Activated T-helper 2 cell treated with anti-CD3 and anti-CD28 coated beads, Interferon-gamma antibody, Interleukin-2, Interleukin-4, amounts not matched to agents 10 μg/mL and 5 μg/mL and 100 μg/mL, durations not matched to agents 14 hours and 24 hours and 36 hours (primary cell): ENCODE measurements at regions not wholly inside any gene's neighbourhood (a gene's known extent, or its start where the extent isn't known, plus 50 kb on each side); places are given as distances from the start of the nearest gene placed in this dataset.

Experiments
- DNase-seq: peaks from one replicate; pipeline ENCODE4 v3.0.0; 2021; ENCODE audit warnings: low spot score
- H3K27ac Mint-ChIP-seq: one replicate; pipeline ENCODE4 v1.8.0; 2021; ENCODE audit warnings: mixed read lengths
- H3K27me3 Mint-ChIP-seq: one replicate; pipeline ENCODE4 v1.8.0; 2021; ENCODE audit warnings: low read depth, mixed read lengths
- H3K36me3 Mint-ChIP-seq: one replicate; pipeline ENCODE4 v1.8.0; 2021; ENCODE audit warnings: low read depth, mixed read lengths
- H3K4me1 Mint-ChIP-seq: one replicate; pipeline ENCODE4 v1.8.0; 2021; ENCODE audit warnings: low read depth, mixed read lengths
- H3K4me3 Mint-ChIP-seq: one replicate; pipeline ENCODE4 v1.8.0; 2021; ENCODE audit warnings: low read depth, mild to moderate bottlenecking, moderate library complexity, mixed read lengths
- H3K9me3 Mint-ChIP-seq: one replicate; pipeline ENCODE4 v1.8.0; 2021; ENCODE audit warnings: mixed read lengths
- intact Hi-C: fragments of 100-400 bp; cut with micrococcal nuclease; formaldehyde crosslinking; loops from one replicate; pipeline ENCODE4 v1.15.1; 2023

DNA sequence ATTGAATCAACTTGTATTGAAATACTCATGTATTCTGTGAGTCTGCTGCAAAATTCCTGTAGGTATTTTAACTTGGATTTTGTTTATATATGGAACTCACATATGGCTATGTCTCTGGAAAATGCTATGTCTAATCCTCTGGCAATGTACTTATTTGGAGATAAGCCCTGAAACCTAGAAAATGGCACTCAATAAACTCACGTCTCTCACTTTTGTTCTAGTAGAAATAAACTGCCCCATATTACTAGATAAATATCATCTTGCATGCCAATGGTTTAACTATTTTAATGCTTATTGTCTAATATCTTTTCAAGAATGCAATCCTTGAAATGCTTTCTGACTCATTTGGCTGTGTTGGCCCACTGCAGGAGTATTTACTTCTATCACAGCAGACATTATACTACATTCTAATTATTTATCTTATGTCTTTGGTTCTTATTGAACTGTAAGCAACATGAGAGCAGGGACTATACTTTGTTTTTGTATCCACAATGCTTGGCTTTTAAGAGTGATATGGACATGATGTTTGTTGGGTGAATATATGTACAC lies 292.2 kb upstream of the RSPO3 start:
- Mint-ChIP-seq H3K9me3 (no peaks in the 10 kb centered on the region), H3K27me3 (no peaks in the 10 kb centered on the region), H3K4me3 (no peak overlapping the region), H3K27ac (no peak overlapping the region), H3K4me1 (no peaks in the 10 kb centered on the region), H3K36me3 (no peaks in the 10 kb centered on the region)
- intact Hi-C loops: no loop called here
- DNase-seq: no peak

DNA sequence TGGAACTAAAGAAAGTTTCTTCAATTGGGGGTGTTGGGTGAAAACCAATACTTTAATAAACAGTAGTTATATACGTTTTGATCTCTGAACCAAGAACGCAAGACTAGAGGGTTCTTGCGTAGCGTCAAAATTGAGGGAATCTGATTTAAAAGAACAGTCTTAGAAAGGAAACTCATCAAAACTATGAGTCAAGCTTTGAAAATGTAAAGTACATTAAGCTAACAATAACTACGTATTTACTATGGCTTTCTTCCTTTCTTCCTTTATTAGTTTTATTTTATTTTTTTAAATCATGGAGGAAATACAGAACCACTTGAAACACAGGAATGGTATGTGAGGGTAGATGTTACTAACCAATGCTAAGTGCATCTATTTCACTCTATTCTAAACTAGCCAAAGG lies 287.0 kb upstream of the RSPO3 start:
- intact Hi-C loops: no loop called here
- no peak overlapping the region for H3K4me3 Mint-ChIP-seq
- H3K9me3 Mint-ChIP-seq: no peaks in the 10 kb centered on the region
- no peaks in the 10 kb centered on the region for H3K36me3 Mint-ChIP-seq
- no peaks in the 10 kb centered on the region for H3K4me1 Mint-ChIP-seq
- no peak for DNase-seq
- no peaks in the 10 kb centered on the region for H3K27me3 Mint-ChIP-seq
- no peak overlapping the region for H3K27ac Mint-ChIP-seq

DNA sequence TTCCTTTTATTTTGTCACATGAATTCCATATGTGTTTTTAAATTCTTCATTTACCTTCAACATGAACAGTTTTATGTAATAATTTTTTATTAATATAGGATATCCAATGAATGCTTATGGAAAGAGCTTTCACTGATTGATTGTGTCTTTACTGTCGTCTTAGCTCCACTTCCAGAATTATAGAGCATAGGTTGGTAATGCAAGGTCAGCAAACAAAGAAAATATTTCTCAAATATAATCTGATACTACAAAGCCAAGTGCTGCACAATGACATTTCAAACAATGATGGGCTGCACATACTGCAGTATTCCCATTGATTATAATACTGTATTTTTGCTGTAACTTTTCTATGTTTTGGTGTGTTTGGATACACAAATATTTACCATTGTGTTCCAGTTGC lies 275.7 kb upstream of the RSPO3 start:
- DNase-seq: no peak
- H3K36me3 Mint-ChIP-seq: no peaks in the 10 kb centered on the region
- no peaks in the 10 kb centered on the region for H3K27me3 Mint-ChIP-seq
- intact Hi-C loops: no loop called here
- H3K27ac Mint-ChIP-seq: no peak overlapping the region
- H3K4me1 Mint-ChIP-seq: no peaks in the 10 kb centered on the region
- no peak overlapping the region for H3K4me3 Mint-ChIP-seq
- no peaks in the 10 kb centered on the region for H3K9me3 Mint-ChIP-seq

DNA sequence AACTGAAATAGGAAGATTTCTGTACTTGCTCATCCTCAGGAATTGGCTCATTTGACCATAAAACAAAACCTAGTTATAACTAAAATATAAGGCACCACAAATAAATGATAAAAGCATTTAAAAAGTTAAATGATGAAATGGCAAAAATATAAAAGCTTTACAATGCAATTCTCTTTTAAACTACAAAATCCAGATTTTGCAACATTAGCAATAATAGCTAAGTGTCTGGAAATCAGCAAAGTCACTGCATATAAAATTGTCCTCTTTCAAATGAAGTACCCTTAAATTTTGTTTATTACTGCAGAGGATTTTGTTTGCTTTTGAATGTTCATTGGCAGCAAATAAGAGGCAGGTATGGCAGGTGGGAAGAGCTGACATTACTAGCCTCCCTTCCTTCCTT lies 270.4 kb upstream of the RSPO3 start:
- intact Hi-C loops: no loop called here
- DNase-seq: no peak
- H3K27me3 Mint-ChIP-seq: no peaks in the 10 kb centered on the region
- no peaks in the 10 kb centered on the region for H3K9me3 Mint-ChIP-seq
- no peaks in the 10 kb centered on the region for H3K36me3 Mint-ChIP-seq
- no peaks in the 10 kb centered on the region for H3K4me1 Mint-ChIP-seq
- H3K4me3 Mint-ChIP-seq: no peak overlapping the region
- H3K27ac Mint-ChIP-seq: no peak overlapping the region

DNA sequence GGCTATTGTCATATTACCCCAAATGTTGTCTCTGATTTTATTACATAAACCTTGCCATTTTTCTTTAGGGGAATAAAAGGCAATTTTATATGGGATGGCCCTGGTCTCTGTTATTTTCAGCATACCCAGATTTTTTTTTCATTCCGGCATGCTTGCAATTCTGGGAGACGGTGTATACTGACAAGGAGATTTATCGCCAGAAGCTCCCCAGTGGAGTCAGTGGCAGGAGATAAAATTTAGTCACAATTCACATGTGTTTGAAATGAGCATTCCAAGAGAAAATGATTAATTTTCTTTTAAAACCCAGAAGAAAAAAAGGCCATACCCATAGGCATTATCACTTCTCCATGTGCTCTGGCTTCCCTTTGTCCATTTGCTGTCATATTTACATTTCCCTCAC lies 250.8 kb upstream of the RSPO3 start:
- Mint-ChIP-seq H3K27me3 (no peaks in the 10 kb centered on the region), H3K4me3 (no peak overlapping the region)
- intact Hi-C loops: no loop called here

DNA sequence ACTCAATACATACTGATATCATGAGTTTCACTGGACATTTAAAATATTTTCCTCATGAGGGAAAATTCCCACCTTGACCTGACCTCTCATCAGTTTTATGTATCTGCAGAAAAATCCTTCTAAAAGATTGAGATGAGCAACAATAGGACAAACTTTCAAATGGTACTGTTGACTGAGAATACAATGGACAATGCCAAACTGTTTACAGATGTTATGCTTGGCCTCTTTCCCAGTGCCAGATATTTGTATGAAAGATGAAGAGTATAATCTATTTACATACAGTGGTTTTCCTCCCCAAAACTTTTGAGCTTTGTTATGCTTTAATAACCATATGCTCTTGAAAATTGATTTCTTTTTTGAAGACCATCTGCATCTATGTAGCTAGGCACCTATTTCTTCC lies 245.1 kb upstream of the RSPO3 start:
- intact Hi-C loops: no loop called here
- Mint-ChIP-seq H3K4me1 (no peaks in the 10 kb centered on the region), H3K9me3 (no peaks in the 10 kb centered on the region)

More for the DNA sequence above, 250.8 kb upstream of the RSPO3 start:
- no peak overlapping the region for H3K27ac Mint-ChIP-seq
- no peak for DNase-seq
- no peaks in the 10 kb centered on the region for H3K4me1 Mint-ChIP-seq
- no peaks in the 10 kb centered on the region for H3K9me3 Mint-ChIP-seq
- no peaks in the 10 kb centered on the region for H3K36me3 Mint-ChIP-seq

DNA sequence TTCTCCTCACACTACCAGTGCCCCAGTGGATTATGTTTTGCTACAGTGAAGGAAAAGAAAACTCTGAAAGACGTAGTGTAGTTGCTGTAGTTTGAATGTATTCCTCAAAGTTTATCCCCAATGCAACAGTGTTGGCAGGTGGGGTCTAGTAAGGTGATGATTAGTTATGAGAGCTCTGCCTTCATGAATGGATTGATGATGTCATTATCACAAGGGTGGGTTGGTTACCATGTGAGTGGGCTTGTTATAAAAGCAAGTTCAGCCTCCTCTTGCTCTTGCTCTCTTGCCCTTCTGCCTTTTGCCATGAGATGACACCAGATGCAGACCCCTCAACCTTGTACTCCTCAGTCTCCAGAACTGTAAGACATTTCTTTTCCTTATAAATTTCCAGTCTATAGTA lies 244.7 kb upstream of the RSPO3 start:
- intact Hi-C loops: no loop called here
- no peak overlapping the region for H3K27ac Mint-ChIP-seq
- no peak overlapping the region for H3K4me3 Mint-ChIP-seq
- no peaks in the 10 kb centered on the region for H3K27me3 Mint-ChIP-seq
- H3K36me3 Mint-ChIP-seq: no peaks in the 10 kb centered on the region
- DNase-seq: no peak
- H3K9me3 Mint-ChIP-seq: no peaks in the 10 kb centered on the region
- H3K4me1 Mint-ChIP-seq: no peaks in the 10 kb centered on the region

More for the DNA sequence above, 245.1 kb upstream of the RSPO3 start:
- Mint-ChIP-seq H3K27ac (no peak overlapping the region), H3K36me3 (no peaks in the 10 kb centered on the region), H3K27me3 (no peaks in the 10 kb centered on the region), H3K4me3 (no peak overlapping the region)
- no peak for DNase-seq

DNA sequence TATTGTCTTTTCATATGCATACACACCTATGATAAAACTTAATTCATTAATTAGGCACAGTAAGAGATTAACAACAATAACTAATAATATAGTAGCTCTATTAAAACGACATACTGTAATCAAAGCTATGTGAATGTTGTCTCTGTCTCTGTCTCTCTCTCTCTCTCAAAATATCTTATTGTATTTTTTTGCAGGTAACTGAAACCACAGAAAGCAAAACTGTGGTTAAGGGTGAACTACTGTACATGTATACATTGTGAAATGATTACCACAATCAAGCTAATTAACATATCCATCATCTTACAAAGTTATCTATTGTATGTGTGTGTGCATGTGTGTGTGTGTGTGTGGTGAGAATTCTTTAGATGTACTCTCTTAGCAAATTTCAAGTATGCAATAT lies 242.0 kb upstream of the RSPO3 start:
- intact Hi-C loops: no loop called here
- H3K9me3 Mint-ChIP-seq: no peaks in the 10 kb centered on the region

DNA sequence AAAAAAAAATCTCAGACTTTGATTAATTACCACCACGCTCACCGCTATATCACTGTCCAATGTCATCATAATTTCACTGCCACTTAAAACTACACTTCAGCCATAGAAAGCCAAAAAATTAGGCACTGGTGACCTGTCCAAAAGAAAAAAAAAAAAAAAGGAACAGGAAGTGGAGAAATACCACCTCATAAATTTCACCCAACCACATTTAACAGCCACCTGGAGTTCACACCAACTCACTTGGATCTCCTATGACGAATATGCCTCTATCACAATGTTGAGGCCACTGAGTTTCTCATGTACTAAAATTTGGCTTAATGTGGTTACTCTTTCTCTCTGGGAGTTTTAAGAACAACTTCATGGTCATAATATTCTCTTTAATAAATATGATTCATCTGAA lies 237.5 kb upstream of the RSPO3 start:
- Mint-ChIP-seq H3K4me3 (no peak overlapping the region), H3K27ac (no peak overlapping the region), H3K27me3 (no peaks in the 10 kb centered on the region), H3K36me3 (no peaks in the 10 kb centered on the region), H3K9me3 (no peaks in the 10 kb centered on the region), H3K4me1 (no peaks in the 10 kb centered on the region)
- intact Hi-C loops: no loop called here
- no peak for DNase-seq

More for the DNA sequence above, 242.0 kb upstream of the RSPO3 start:
- no peaks in the 10 kb centered on the region for H3K27me3 Mint-ChIP-seq
- no peaks in the 10 kb centered on the region for H3K4me1 Mint-ChIP-seq
- DNase-seq: no peak
- H3K27ac Mint-ChIP-seq: no peak overlapping the region
- H3K4me3 Mint-ChIP-seq: no peak overlapping the region
- H3K36me3 Mint-ChIP-seq: no peaks in the 10 kb centered on the region

DNA sequence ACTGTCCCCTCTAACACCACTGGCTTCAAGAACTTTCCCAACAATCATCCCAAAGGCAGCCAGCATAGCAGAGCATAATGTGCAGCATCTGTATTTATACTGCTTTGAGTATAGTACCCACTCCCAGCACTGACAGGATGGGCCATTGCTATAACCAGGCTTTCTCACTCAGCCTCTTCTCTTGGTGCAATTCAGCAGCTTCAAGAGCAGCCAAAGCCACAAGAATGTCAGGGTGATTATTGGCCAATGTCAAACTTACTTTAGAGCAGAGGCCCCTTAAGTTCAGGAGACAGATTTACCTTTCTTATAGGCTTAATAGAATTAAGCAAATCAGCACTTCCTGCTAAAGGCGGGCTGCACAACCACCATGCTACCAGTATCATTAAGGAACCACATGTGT lies 232.4 kb upstream of the RSPO3 start:
- H3K4me3 Mint-ChIP-seq: no peak overlapping the region
- H3K9me3 Mint-ChIP-seq: no peaks in the 10 kb centered on the region
- intact Hi-C loops: no loop called here
- H3K27ac Mint-ChIP-seq: no peak overlapping the region
- DNase-seq: no peak
- no peaks in the 10 kb centered on the region for H3K27me3 Mint-ChIP-seq
- H3K36me3 Mint-ChIP-seq: no peaks in the 10 kb centered on the region
- no peaks in the 10 kb centered on the region for H3K4me1 Mint-ChIP-seq

DNA sequence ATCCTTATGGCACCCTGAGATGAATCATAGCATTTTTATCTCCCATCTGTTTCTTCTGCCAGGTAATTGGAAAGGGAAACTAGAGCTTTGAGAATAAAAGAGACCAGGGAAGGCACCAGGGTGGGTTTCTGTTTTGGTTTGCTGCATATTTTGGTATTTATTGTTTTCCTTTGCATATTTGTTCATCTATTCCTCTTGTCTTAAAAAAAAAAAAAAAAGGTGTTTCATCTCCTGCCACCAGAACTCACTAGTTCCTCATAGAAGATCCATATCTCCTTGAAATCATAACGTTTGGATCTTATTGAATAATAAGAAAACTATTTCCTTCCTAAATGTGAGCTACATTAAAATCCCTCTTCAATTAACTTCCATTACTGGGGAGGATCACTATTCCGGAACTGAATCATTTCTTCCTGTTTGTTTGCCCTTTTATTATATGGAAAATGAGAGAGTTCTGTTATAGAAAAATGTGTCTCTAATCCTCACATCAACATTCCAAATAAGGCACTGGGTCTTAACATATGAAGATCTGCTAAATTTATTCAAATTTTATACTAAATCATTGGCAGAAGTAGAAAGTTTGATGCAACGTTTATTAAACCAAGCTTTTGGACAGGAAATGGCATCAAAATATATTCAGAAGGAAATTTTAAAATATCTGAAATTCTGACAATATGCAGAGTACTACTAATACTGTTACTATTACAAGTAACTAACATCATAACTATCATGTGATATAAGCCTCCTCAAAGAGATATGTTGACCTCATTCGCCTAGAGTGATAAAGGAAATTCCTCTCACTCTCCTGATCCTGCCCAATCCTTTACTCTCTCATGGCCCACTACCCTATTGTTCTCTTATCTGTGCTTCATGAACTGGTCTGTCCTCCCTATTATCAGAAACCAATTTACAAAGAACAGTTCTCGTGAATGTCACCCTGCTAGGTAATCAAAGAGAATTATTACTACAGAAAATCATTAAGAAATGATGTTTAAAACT lies 229.4 kb upstream of the RSPO3 start:
- H3K27ac Mint-ChIP-seq: no peak overlapping the region
- intact Hi-C loops: no loop called here
- DNase-seq: no peak
- no peaks in the 10 kb centered on the region for H3K9me3 Mint-ChIP-seq
- H3K36me3 Mint-ChIP-seq: no peaks in the 10 kb centered on the region
- no peaks in the 10 kb centered on the region for H3K27me3 Mint-ChIP-seq
- H3K4me1 Mint-ChIP-seq: no peaks in the 10 kb centered on the region
- H3K4me3 Mint-ChIP-seq: no peak overlapping the region

DNA sequence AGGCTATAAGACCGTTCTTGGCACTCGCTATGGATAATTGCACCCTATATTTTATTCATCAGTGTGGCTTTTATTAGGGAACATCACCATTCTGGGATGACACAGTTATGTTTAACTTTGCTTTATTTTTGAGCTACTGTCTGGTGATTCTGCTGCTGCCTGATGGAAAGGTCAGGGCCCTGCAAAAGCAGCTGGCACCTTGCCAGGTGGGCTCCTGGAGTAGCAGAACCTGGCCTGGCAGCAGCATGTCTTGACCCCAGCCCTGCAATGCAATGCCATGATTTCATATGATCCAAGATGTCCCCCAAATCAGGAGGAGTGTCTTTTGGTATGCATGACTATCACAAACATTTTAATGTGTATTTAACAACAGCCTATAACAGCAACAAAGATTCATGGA lies 228.4 kb upstream of the RSPO3 start:
- Mint-ChIP-seq H3K27ac (no peak overlapping the region), H3K4me1 (no peaks in the 10 kb centered on the region), H3K36me3 (no peaks in the 10 kb centered on the region), H3K9me3 (no peaks in the 10 kb centered on the region), H3K27me3 (no peaks in the 10 kb centered on the region), H3K4me3 (no peak overlapping the region)
- no peak for DNase-seq
- intact Hi-C loops: no loop called here

DNA sequence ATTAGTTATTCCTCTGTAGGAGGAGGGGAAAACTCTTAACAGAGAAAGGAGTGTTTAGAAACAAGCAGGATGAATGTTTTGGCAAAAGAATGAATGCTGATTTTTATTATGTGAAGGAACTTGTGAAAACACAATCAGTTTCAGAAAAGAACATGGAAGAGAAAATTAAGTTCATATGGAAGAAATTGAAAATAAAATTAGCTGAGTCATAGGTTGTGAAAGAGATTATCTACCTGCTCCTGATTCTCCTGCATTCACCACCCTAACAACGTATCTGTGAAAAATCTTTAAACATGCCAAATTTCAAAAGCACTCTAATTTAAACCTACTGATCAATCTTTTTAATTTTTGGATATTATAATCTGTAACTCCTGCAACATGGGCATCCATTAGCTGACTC lies 227.3 kb upstream of the RSPO3 start:
- Mint-ChIP-seq H3K9me3 (no peaks in the 10 kb centered on the region), H3K36me3 (no peaks in the 10 kb centered on the region), H3K4me3 (no peak overlapping the region), H3K4me1 (no peaks in the 10 kb centered on the region), H3K27ac (no peak overlapping the region), H3K27me3 (no peaks in the 10 kb centered on the region)
- intact Hi-C loops: no loop called here
- DNase-seq: no peak
